OCI-LY1 (cell line): ENCODE measurements at regions not wholly inside any gene's neighbourhood (a gene's known extent, or its start where the extent isn't known, plus 50 kb on each side); places are given as distances from the start of the nearest gene placed in this dataset.

Source experiments
- H2AFZ ChIP-seq: fragments of 200-600 bp; sonication (generic), shearing (Covaris generic); 2 replicates; pipeline ENCODE4 v1.6.0; 2014; ENCODE audit warnings: antibody characterized with exemption, mild to moderate bottlenecking, low read length
- H3F3A ChIP-seq: fragments of 200-600 bp; sonication (generic), shearing (Covaris generic); 2 replicates; pipeline ENCODE4 v1.6.0; 2014; ENCODE audit warnings: mild to moderate bottlenecking, antibody characterized with exemption, low read length, moderate library complexity; ENCODE audit not compliant: insufficient read depth
- H3K27ac ChIP-seq: fragments of 200-600 bp; sonication (generic); 2 replicates; pipeline ENCODE4 v1.5.1; 2014; ENCODE audit warnings: low read length, mixed run types, mild to moderate bottlenecking, low read depth; ENCODE audit not compliant: poor library complexity, severe bottlenecking
- H3K27me3 ChIP-seq: fragments of 200-600 bp; sonication (generic); 2 replicates; pipeline ENCODE4 v1.6.0; 2014; ENCODE audit warnings: antibody characterized with exemption, mild to moderate bottlenecking, low read length, moderate library complexity; ENCODE audit not compliant: insufficient read depth
- H3K36me3 ChIP-seq: fragments of 200-600 bp; sonication (generic); 2 replicates; pipeline ENCODE4 v1.6.1; 2014; ENCODE audit warnings: mild to moderate bottlenecking, antibody characterized with exemption, low read length, moderate library complexity, mixed read lengths; ENCODE audit not compliant: insufficient read depth
- H3K4me1 ChIP-seq: fragments of 200-600 bp; sonication (generic); 2 replicates; pipeline ENCODE4 v1.5.1; 2014; ENCODE audit warnings: mild to moderate bottlenecking, low read length, moderate library complexity; ENCODE audit not compliant: insufficient read depth, severe bottlenecking
- H3K4me2 ChIP-seq: fragments of 200-600 bp; sonication (generic), shearing (Covaris generic); 2 replicates; pipeline ENCODE4 v1.6.1; 2014; ENCODE audit warnings: low read length
- H3K4me3 ChIP-seq: fragments of 200-600 bp; sonication (generic); 2 replicates; pipeline ENCODE4 v1.5.1; 2014; ENCODE audit warnings: low read length, low read depth, mild to moderate bottlenecking, mixed read lengths; ENCODE audit not compliant: poor library complexity, severe bottlenecking
- H3K79me2 ChIP-seq: fragments of 200-600 bp; shearing (Covaris generic); 2 replicates; pipeline ENCODE4 v1.6.1; 2016; ENCODE audit warnings: mixed run types, low read length, mixed read lengths; ENCODE audit not compliant: insufficient read depth
- H3K9ac ChIP-seq: fragments of 200-600 bp; sonication (generic), shearing (Covaris generic); 2 replicates; pipeline ENCODE4 v1.6.1; 2014; ENCODE audit warnings: mild to moderate bottlenecking, low read length, mixed read lengths
- H3K9me2 ChIP-seq: fragments of 200-600 bp; sonication (generic), shearing (Covaris generic); 2 replicates; pipeline ENCODE4 v1.6.1; 2014; ENCODE audit warnings: low read depth, mild to moderate bottlenecking, low read length, mixed read lengths
- H3K9me3 ChIP-seq: fragments of 200-600 bp; shearing (Covaris generic); 2 replicates; pipeline ENCODE4 v1.6.1; 2014; ENCODE audit warnings: low read length, mixed read lengths
- H4K20me1 ChIP-seq: fragments of 200-600 bp; sonication (generic), shearing (Covaris generic); 2 replicates; pipeline ENCODE4 v1.6.0; 2016; ENCODE audit warnings: mild to moderate bottlenecking, low read length; ENCODE audit not compliant: insufficient read depth
- CTCF ChIP-seq: fragments of 200-600 bp; sonication (generic), shearing (Covaris generic); IDR thresholded peaks from 2 replicates; pipeline ENCODE4 v1.5.1; 2017; ENCODE audit warnings: mild to moderate bottlenecking, antibody characterized with exemption, low read length, moderate library complexity, mixed read lengths
- EZH2 ChIP-seq: fragments of 200-600 bp; sonication (generic), shearing (Covaris generic); IDR thresholded peaks from 2 replicates; pipeline ENCODE4 v1.8.0; 2017; ENCODE audit warnings: borderline replicate concordance, mixed run types, mild to moderate bottlenecking, antibody characterized with exemption, low read length, moderate library complexity, mixed read lengths

GRCh38 chr2:186052930-186053329, 314.3 kb downstream of the FSIP2 start:
- Histone ChIP-seq H3K79me2 (no peaks in the 10 kb centered on the region), H3K4me3 (no peak overlapping the region), H3K9ac (no peak overlapping the region), H3F3A (no peaks in the 10 kb centered on the region), H2AFZ (no peak overlapping the region), H4K20me1 (no peaks in the 10 kb centered on the region), H3K27me3 (no peaks in the 10 kb centered on the region), H3K9me2 (no peaks in the 10 kb centered on the region), H3K27ac (no peak overlapping the region), H3K4me1 (no peaks in the 10 kb centered on the region), H3K9me3 (no peaks in the 10 kb centered on the region), H3K4me2 (no peak overlapping the region), H3K36me3 (no peaks in the 10 kb centered on the region)
- TF ChIP-seq EZH2 (no peak), CTCF (no peak)

DNA sequence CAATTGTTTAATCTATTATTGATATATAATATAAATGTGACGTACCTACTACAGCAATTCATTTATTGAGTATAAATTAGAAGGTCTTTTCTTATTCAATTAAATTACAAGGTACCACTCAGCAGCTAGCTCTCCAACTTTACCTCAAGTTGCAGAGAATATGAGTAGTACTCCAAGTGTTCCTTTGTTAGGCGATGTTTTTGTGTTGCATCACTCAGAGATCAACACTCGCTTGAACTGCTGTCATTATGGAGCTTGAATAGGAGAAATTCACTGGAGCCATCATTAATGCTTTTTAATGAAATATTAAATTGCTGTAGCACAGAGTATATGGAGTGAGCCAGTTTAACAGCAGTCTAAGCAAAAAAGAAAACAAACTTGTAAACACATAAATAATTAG, 320.0 kb downstream of the FSIP2 start:
- no peak overlapping the region for H3K4me3 ChIP-seq
- H3K79me2 ChIP-seq, result no peaks in the 10 kb centered on the region
- no peak overlapping the region for H3K4me2 ChIP-seq
- no peak overlapping the region for H2AFZ ChIP-seq
- no peaks in the 10 kb centered on the region for H3K36me3 ChIP-seq
- no peaks in the 10 kb centered on the region for H4K20me1 ChIP-seq
- H3F3A ChIP-seq, result no peaks in the 10 kb centered on the region
- no peak overlapping the region for H3K9ac ChIP-seq
- H3K9me2 ChIP-seq, result no peaks in the 10 kb centered on the region
- no peaks in the 10 kb centered on the region for H3K27me3 ChIP-seq
- TF ChIP-seq EZH2 (no peak), CTCF (no peak)
- H3K27ac ChIP-seq, result no peak overlapping the region
- no peaks in the 10 kb centered on the region for H3K4me1 ChIP-seq
- H3K9me3 ChIP-seq, result no peaks in the 10 kb centered on the region

DNA sequence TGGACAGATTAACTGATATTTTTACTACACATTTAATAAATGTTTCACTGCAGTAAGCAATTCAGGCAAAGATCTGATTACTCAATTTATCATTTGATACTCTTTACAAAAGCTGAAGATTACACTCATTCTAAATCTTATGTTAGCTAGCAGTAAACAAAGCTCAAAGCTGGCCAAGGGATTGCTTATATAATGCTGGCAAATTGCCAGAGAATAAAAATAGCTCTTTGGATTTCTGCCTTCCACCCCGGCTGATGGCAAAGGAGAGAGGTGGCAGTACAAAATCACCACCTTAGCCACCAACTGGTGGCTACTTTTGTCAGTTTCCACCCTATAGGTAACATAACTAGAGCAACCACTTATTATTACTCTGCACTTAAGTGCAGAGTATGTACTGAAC, 320.5 kb downstream of the FSIP2 start:
- H3K27me3 ChIP-seq, result no peaks in the 10 kb centered on the region

More for the DNA sequence above, 320.5 kb downstream of the FSIP2 start:
- Histone ChIP-seq H3K4me2 (no peak overlapping the region), H3K36me3 (no peaks in the 10 kb centered on the region), H3K27ac (no peak overlapping the region), H3F3A (no peaks in the 10 kb centered on the region), H3K79me2 (no peaks in the 10 kb centered on the region), H3K9ac (no peak overlapping the region), H3K4me3 (no peak overlapping the region), H3K9me2 (no peaks in the 10 kb centered on the region), H4K20me1 (no peaks in the 10 kb centered on the region), H3K9me3 (no peaks in the 10 kb centered on the region), H2AFZ (no peak overlapping the region), H3K4me1 (no peaks in the 10 kb centered on the region)
- no peak for TF ChIP-seq EZH2
- TF ChIP-seq CTCF, result no peak
